GM10248 (cell line): ENCODE measurements at regions not wholly inside any gene's neighbourhood (a gene's known extent, or its start where the extent isn't known, plus 50 kb on each side); places are given as distances from the start of the nearest gene placed in this dataset.

Experiments used
- CTCF ChIA-PET: fragments of 300-600 bp; sonication (Branson Sonifier 250); formaldehyde crosslinking; extraction: SDS; loops from one replicate; lab custom pipeline; 2021; ENCODE audit warnings: antibody characterized with exemption; lab: Yijun Ruan, JAX
- POLR2A ChIA-PET: fragments of 350-650 bp; sonication (Branson Sonifier 250); formaldehyde crosslinking; extraction: SDS; loops from one replicate; lab custom pipeline; 2020; ENCODE audit warnings: antibody characterized with exemption; lab: Yijun Ruan, JAX
- DNase-seq: peaks from one replicate; pipeline ENCODE4 v3.0.0; 2012; ENCODE audit errors: extremely low spot score
- CTCF ChIP-seq: IDR thresholded peaks from 2 replicates; pipeline ENCODE4 v1.5.1; 2012; ENCODE audit warnings: mild to moderate bottlenecking, low read depth; ENCODE audit errors: extremely low read depth, missing control alignments, control extremely low read depth

- POLR2A ChIA-PET, result no interaction called here
- DNase-seq, result no peak
- CTCF ChIA-PET, result interaction anchor here (1.4 to 6.9 kb wide), 3 partner anchors 10 to 328 kb away, joined by 3 to 74 read pairs (median 4); no protein-coding TSS in a partner anchor
- no peak for TF ChIP-seq CTCF
Observed at GRCh38 chr2:62447411-62447810, 58.6 kb downstream of the TMEM17 start.

GRCh38 chr2:62446491-62446890 lies 59.5 kb downstream of the TMEM17 start:
- ChIA-PET POLR2A (no interaction called here), CTCF (interaction anchor here (1.4 to 6.9 kb wide), 3 partner anchors 10 to 329 kb away, joined by 3 to 74 read pairs (median 4); no protein-coding TSS in a partner anchor)
- no peak for TF ChIP-seq CTCF
- no peak for DNase-seq

- CTCF ChIA-PET, result interaction anchor here (0.7 to 6.9 kb wide), 9 partner anchors 10 to 1391 kb away, joined by 3 to 74 read pairs (median 3); no protein-coding TSS in a partner anchor
- DNase-seq, result no peak
- TF ChIP-seq CTCF, result no peak
- POLR2A ChIA-PET, result no interaction called here
Observed at GRCh38 chr2:62443886-62444285, 62.1 kb downstream of the TMEM17 start.

GRCh38 chr2:62443471-62443870 lies 62.5 kb downstream of the TMEM17 start:
- POLR2A ChIA-PET, result no interaction called here
- no peak for DNase-seq
- TF ChIP-seq CTCF, result no peak
- CTCF ChIA-PET, result interaction anchor here (0.7 to 6.9 kb wide), 9 partner anchors 10 to 1391 kb away, joined by 3 to 74 read pairs (median 3); no protein-coding TSS in a partner anchor

GRCh38 chr2:62441824-62442223 lies 64.2 kb downstream of the TMEM17 start:
- ChIA-PET POLR2A (no interaction called here), CTCF (interaction anchor here (1.2 to 4.1 kb wide), 2 partner anchors 9 to 13 kb away, joined by 4 to 19 read pairs; no protein-coding TSS in a partner anchor)
- DNase-seq, result no peak
- no peak for TF ChIP-seq CTCF

GRCh38 chr2:62441421-62441820 lies 64.6 kb downstream of the TMEM17 start:
- CTCF ChIA-PET, result interaction anchor here (4.1 kb wide), 1 partner anchor 13 kb away, joined by 19 read pairs; no protein-coding TSS in a partner anchor
- no peak for TF ChIP-seq CTCF
- POLR2A ChIA-PET, result no interaction called here
- no peak for DNase-seq
